ENCODE measurements at regions not wholly inside any gene's neighbourhood (a gene's known extent, or its start where the extent isn't known, plus 50 kb on each side); places are given as distances from the start of the nearest gene placed in this dataset.
A peak's percentile ranks its signal among the peaks of the same experiment; 100 is the strongest.

DNA sequence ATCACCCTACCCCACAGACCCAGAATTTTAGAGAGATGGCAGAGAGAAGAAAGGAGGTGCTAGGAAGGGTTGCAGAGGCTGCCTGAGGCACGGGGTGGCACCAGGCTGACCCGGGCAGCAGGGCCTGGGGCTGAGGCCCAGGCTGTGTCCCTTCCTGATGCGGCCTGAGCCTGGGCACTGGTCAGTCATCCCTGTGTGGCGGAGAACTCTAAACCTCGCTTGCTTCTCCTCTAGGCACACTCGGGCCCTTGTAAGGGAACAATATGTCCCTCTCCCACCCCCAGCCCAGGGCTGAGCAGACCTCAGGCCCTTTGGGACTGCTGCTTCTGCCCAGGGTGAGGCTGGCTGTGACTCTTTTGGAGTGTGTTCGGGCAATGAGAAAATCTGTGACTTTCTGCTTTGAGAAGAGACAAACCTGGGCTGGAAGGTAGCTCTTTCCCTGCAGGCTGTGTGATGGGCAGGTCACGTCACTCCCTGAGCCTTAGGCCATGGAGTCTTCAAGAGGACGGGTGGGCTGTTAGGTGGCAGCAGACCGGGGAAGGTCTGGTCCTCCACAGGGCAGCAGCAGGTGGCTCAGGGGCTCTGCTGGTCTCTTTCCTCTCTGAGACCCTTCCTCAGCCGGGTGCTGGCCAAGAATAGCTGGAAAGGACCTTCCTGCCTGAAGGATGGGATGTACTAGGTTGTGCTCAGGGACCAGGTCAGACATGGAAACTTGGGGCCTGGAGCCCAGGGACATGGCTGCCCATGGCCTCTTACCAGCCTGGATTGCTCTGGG, 96.8 kb downstream of the GLI2 start:
- Histone ChIP-seq H3K4me1 (ENCODE audit: insufficient read depth, low read length, poor library complexity, severe bottlenecking) (no peaks in the 10 kb centered on the region), H3K9me2 (replicated peaks; ENCODE audit: low read depth, low read length) (no peaks in the 10 kb centered on the region), H4K20me1 (ENCODE audit: insufficient read depth, low read length, poor library complexity, severe bottlenecking) (no peaks in the 10 kb centered on the region), H3K9ac (ENCODE audit: low read depth, low read length, poor library complexity, severe bottlenecking) (no peak overlapping the region), H3K27me3 (ENCODE audit: insufficient read depth, low read length, poor library complexity, severe bottlenecking) (no peaks in the 10 kb centered on the region), H2AFZ (ENCODE audit: low read length) (no peak overlapping the region), H3K79me2 (ENCODE audit: insufficient read depth, low read length) (no peaks in the 10 kb centered on the region), H3F3A (ENCODE audit: low read depth) (no peaks in the 10 kb centered on the region), H3K4me3 (ENCODE audit: low read length, poor library complexity, severe bottlenecking) (no peak overlapping the region), H3K9me3 (ENCODE audit: insufficient read depth, low read depth, low read length) (no peaks in the 10 kb centered on the region), H3K4me2 (ENCODE audit: low read depth, low read length, poor library complexity, severe bottlenecking) (no peak overlapping the region), H3K36me3 (ENCODE audit: insufficient read depth, low read length) (no peaks in the 10 kb centered on the region)
- no peak for TF ChIP-seq EZH2phosphoT487 (IDR thresholded peaks at IDR 0.05; ENCODE audit: borderline replicate concordance)
- TF ChIP-seq, protein P1, sequence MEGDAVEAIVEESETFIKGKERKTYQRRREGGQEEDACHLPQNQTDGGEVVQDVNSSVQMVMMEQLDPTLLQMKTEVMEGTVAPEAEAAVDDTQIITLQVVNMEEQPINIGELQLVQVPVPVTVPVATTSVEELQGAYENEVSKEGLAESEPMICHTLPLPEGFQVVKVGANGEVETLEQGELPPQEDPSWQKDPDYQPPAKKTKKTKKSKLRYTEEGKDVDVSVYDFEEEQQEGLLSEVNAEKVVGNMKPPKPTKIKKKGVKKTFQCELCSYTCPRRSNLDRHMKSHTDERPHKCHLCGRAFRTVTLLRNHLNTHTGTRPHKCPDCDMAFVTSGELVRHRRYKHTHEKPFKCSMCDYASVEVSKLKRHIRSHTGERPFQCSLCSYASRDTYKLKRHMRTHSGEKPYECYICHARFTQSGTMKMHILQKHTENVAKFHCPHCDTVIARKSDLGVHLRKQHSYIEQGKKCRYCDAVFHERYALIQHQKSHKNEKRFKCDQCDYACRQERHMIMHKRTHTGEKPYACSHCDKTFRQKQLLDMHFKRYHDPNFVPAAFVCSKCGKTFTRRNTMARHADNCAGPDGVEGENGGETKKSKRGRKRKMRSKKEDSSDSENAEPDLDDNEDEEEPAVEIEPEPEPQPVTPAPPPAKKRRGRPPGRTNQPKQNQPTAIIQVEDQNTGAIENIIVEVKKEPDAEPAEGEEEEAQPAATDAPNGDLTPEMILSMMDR (conservative IDR thresholded peaks at IDR 0.05; ENCODE audit: low read length): no peak

DNA sequence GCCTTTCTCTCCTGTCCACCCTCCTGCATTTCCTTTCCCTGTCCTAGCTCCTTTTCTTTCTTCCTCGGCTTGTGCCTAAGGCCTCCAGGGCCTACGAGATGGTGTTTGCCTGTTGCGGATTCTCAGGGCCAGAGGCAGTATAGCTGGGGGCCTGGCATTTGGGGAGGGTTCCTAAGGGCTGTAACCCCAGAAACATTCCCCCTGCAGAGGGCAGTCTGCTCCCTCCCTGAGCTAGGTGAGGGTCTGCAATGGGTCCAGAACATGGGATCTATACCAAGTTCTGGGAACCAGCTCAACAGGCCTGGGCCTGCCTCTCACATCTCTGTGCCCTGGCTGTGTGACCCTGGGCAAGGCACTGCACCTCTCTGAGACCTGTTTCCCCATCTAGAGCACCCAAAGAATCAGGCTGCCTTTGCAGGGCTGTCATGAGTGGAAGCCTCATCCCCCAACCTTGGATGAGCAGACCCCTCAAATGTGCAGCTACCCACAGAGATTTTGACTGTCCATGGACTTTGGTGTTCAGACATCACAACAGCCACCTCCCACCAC, 97.5 kb downstream of the GLI2 start:
- Histone ChIP-seq H3F3A (ENCODE audit: low read depth) (no peaks in the 10 kb centered on the region), H3K4me3 (ENCODE audit: low read length, poor library complexity, severe bottlenecking) (no peak overlapping the region), H4K20me1 (ENCODE audit: insufficient read depth, low read length, poor library complexity, severe bottlenecking) (no peaks in the 10 kb centered on the region), H3K4me1 (ENCODE audit: insufficient read depth, low read length, poor library complexity, severe bottlenecking) (no peaks in the 10 kb centered on the region), H3K9ac (ENCODE audit: low read depth, low read length, poor library complexity, severe bottlenecking) (no peak overlapping the region), H3K27me3 (ENCODE audit: insufficient read depth, low read length, poor library complexity, severe bottlenecking) (no peaks in the 10 kb centered on the region), H3K4me2 (ENCODE audit: low read depth, low read length, poor library complexity, severe bottlenecking) (no peak overlapping the region), H3K79me2 (ENCODE audit: insufficient read depth, low read length) (no peaks in the 10 kb centered on the region), H3K9me2 (replicated peaks; ENCODE audit: low read depth, low read length) (no peaks in the 10 kb centered on the region), H3K9me3 (ENCODE audit: insufficient read depth, low read depth, low read length) (no peaks in the 10 kb centered on the region), H3K36me3 (ENCODE audit: insufficient read depth, low read length) (no peaks in the 10 kb centered on the region), H2AFZ (ENCODE audit: low read length) (no peak overlapping the region)
- TF ChIP-seq EZH2phosphoT487 (IDR thresholded peaks at IDR 0.05; ENCODE audit: borderline replicate concordance): no peak
- TF ChIP-seq, protein P1 (conservative IDR thresholded peaks at IDR 0.05; ENCODE audit: low read length): 0 out of 2 replicates have a peak, but pooled peaks have one; percentile 8

DNA sequence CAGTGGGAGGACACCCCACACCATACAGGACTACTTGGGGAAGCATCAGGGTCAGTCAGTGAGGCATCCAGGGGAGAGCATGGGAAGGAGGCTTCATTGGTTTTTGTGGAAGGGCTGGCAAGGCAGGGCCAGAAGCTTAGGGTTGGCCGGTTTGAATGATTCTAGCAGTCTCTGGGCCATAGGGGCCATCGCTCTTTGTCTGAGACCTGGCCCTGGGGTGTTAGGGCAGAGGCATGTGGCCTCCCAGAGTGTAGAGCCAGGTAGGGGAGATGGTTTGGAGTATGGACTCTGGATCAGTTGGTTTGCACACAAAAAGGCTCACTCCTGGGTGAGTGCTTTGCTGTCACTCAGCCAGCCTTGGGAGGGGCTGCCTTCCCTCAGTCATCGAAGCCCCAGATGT, 98.5 kb downstream of the GLI2 start:
- no peaks in the 10 kb centered on the region for H3K36me3 ChIP-seq (ENCODE audit: insufficient read depth, low read length)
- H3K4me2 ChIP-seq (ENCODE audit: low read depth, low read length, poor library complexity, severe bottlenecking): no peak overlapping the region
- no peak for TF ChIP-seq EZH2phosphoT487 (IDR thresholded peaks at IDR 0.05; ENCODE audit: borderline replicate concordance)
- TF ChIP-seq, protein P1 (conservative IDR thresholded peaks at IDR 0.05; ENCODE audit: low read length): no peak
- H3K27me3 ChIP-seq (ENCODE audit: insufficient read depth, low read length, poor library complexity, severe bottlenecking): no peaks in the 10 kb centered on the region
- H3F3A ChIP-seq (ENCODE audit: low read depth): no peaks in the 10 kb centered on the region
- no peaks in the 10 kb centered on the region for H3K9me3 ChIP-seq (ENCODE audit: insufficient read depth, low read depth, low read length)
- no peak overlapping the region for H2AFZ ChIP-seq (ENCODE audit: low read length)
- no peaks in the 10 kb centered on the region for H3K9me2 ChIP-seq (replicated peaks; ENCODE audit: low read depth, low read length)
- H3K4me3 ChIP-seq (ENCODE audit: low read length, poor library complexity, severe bottlenecking): no peak overlapping the region
- H4K20me1 ChIP-seq (ENCODE audit: insufficient read depth, low read length, poor library complexity, severe bottlenecking): no peaks in the 10 kb centered on the region
- no peak overlapping the region for H3K9ac ChIP-seq (ENCODE audit: low read depth, low read length, poor library complexity, severe bottlenecking)
- H3K4me1 ChIP-seq (ENCODE audit: insufficient read depth, low read length, poor library complexity, severe bottlenecking): no peaks in the 10 kb centered on the region
- no peaks in the 10 kb centered on the region for H3K79me2 ChIP-seq (ENCODE audit: insufficient read depth, low read length)
